Lower leg skin (tissue), 3 donors: ENCODE measurements at regions not wholly inside any gene's neighbourhood (a gene's known extent, or its start where the extent isn't known, plus 50 kb on each side); places are given as distances from the start of the nearest gene placed in this dataset.

Experiments used
- CTCF ChIP-seq, 3 donors: fragments of 450-650 bp; IDR thresholded peaks; one replicate each; pipeline ENCODE4 v1.5.1; 2016; ENCODE audit warnings: antibody characterized with exemption in 3 of 3, mild to moderate bottlenecking in 3 of 3, moderate library complexity in 2 of 3
- POLR2A ChIP-seq, 2 donors: fragments of 450-650 bp; IDR thresholded peaks; one replicate each; pipeline ENCODE4 v1.6.1; 2016 to 2017; ENCODE audit warnings: antibody characterized with exemption in 2 of 2, mild to moderate bottlenecking in 1 of 2, moderate library complexity in 1 of 2

GRCh38 chr6:100209323-100210136 lies 215.5 kb upstream of the MCHR2 start:
- TF ChIP-seq CTCF (IDR thresholded peaks at IDR 0.05), result no peak
- TF ChIP-seq POLR2A (IDR thresholded peaks at IDR 0.05), result no peak
